ENCODE measurements at regions not wholly inside any gene's neighbourhood (a gene's known extent, or its start where the extent isn't known, plus 50 kb on each side); places are given as distances from the start of the nearest gene placed in this dataset.

DNA sequence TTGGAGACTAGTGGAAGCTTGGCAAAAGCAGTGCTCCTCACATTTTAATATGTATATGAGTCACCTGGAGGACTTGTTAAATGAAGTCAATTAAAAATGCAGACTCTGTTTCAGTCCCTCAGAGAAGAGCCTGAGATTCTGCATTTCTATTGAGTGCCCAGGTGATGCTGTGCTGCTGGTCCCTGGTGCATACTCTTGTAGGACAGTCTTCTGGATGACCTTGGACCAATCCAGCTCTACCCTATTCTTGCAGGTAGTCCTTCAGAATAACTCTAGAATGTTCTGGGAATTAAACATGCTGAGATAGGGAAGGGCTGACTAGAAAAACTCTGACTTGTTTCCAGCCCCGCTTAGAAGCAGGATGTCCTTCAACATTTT lies 115.9 kb downstream of the CASP12 start (continued):
- TF ChIP-seq, protein P1, sequence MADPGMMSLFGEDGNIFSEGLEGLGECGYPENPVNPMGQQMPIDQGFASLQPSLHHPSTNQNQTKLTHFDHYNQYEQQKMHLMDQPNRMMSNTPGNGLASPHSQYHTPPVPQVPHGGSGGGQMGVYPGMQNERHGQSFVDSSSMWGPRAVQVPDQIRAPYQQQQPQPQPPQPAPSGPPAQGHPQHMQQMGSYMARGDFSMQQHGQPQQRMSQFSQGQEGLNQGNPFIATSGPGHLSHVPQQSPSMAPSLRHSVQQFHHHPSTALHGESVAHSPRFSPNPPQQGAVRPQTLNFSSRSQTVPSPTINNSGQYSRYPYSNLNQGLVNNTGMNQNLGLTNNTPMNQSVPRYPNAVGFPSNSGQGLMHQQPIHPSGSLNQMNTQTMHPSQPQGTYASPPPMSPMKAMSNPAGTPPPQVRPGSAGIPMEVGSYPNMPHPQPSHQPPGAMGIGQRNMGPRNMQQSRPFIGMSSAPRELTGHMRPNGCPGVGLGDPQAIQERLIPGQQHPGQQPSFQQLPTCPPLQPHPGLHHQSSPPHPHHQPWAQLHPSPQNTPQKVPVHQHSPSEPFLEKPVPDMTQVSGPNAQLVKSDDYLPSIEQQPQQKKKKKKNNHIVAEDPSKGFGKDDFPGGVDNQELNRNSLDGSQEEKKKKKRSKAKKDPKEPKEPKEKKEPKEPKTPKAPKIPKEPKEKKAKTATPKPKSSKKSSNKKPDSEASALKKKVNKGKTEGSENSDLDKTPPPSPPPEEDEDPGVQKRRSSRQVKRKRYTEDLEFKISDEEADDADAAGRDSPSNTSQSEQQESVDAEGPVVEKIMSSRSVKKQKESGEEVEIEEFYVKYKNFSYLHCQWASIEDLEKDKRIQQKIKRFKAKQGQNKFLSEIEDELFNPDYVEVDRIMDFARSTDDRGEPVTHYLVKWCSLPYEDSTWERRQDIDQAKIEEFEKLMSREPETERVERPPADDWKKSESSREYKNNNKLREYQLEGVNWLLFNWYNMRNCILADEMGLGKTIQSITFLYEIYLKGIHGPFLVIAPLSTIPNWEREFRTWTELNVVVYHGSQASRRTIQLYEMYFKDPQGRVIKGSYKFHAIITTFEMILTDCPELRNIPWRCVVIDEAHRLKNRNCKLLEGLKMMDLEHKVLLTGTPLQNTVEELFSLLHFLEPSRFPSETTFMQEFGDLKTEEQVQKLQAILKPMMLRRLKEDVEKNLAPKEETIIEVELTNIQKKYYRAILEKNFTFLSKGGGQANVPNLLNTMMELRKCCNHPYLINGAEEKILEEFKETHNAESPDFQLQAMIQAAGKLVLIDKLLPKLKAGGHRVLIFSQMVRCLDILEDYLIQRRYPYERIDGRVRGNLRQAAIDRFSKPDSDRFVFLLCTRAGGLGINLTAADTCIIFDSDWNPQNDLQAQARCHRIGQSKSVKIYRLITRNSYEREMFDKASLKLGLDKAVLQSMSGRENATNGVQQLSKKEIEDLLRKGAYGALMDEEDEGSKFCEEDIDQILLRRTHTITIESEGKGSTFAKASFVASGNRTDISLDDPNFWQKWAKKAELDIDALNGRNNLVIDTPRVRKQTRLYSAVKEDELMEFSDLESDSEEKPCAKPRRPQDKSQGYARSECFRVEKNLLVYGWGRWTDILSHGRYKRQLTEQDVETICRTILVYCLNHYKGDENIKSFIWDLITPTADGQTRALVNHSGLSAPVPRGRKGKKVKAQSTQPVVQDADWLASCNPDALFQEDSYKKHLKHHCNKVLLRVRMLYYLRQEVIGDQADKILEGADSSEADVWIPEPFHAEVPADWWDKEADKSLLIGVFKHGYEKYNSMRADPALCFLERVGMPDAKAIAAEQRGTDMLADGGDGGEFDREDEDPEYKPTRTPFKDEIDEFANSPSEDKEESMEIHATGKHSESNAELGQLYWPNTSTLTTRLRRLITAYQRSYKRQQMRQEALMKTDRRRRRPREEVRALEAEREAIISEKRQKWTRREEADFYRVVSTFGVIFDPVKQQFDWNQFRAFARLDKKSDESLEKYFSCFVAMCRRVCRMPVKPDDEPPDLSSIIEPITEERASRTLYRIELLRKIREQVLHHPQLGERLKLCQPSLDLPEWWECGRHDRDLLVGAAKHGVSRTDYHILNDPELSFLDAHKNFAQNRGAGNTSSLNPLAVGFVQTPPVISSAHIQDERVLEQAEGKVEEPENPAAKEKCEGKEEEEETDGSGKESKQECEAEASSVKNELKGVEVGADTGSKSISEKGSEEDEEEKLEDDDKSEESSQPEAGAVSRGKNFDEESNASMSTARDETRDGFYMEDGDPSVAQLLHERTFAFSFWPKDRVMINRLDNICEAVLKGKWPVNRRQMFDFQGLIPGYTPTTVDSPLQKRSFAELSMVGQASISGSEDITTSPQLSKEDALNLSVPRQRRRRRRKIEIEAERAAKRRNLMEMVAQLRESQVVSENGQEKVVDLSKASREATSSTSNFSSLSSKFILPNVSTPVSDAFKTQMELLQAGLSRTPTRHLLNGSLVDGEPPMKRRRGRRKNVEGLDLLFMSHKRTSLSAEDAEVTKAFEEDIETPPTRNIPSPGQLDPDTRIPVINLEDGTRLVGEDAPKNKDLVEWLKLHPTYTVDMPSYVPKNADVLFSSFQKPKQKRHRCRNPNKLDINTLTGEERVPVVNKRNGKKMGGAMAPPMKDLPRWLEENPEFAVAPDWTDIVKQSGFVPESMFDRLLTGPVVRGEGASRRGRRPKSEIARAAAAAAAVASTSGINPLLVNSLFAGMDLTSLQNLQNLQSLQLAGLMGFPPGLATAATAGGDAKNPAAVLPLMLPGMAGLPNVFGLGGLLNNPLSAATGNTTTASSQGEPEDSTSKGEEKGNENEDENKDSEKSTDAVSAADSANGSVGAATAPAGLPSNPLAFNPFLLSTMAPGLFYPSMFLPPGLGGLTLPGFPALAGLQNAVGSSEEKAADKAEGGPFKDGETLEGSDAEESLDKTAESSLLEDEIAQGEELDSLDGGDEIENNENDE (IDR thresholded peaks at IDR 0.05; ENCODE audit: insufficient replicate concordance, low read length), result no peak
- TF ChIP-seq, protein P2, sequence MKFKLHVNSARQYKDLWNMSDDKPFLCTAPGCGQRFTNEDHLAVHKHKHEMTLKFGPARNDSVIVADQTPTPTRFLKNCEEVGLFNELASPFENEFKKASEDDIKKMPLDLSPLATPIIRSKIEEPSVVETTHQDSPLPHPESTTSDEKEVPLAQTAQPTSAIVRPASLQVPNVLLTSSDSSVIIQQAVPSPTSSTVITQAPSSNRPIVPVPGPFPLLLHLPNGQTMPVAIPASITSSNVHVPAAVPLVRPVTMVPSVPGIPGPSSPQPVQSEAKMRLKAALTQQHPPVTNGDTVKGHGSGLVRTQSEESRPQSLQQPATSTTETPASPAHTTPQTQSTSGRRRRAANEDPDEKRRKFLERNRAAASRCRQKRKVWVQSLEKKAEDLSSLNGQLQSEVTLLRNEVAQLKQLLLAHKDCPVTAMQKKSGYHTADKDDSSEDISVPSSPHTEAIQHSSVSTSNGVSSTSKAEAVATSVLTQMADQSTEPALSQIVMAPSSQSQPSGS (IDR thresholded peaks at IDR 0.05; ENCODE audit: low read length), result no peak
- TF ChIP-seq BCL11A (IDR thresholded peaks at IDR 0.05; ENCODE audit: low read depth in 2 of 2, low read length in 2 of 2), result no peak
- TF ChIP-seq TAF7 (optimal IDR thresholded peaks at IDR 0.05; ENCODE audit: borderline replicate concordance, low read depth, low read length), result no peak
- TF ChIP-seq, protein P3, sequence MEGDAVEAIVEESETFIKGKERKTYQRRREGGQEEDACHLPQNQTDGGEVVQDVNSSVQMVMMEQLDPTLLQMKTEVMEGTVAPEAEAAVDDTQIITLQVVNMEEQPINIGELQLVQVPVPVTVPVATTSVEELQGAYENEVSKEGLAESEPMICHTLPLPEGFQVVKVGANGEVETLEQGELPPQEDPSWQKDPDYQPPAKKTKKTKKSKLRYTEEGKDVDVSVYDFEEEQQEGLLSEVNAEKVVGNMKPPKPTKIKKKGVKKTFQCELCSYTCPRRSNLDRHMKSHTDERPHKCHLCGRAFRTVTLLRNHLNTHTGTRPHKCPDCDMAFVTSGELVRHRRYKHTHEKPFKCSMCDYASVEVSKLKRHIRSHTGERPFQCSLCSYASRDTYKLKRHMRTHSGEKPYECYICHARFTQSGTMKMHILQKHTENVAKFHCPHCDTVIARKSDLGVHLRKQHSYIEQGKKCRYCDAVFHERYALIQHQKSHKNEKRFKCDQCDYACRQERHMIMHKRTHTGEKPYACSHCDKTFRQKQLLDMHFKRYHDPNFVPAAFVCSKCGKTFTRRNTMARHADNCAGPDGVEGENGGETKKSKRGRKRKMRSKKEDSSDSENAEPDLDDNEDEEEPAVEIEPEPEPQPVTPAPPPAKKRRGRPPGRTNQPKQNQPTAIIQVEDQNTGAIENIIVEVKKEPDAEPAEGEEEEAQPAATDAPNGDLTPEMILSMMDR (IDR thresholded peaks at IDR 0.05; ENCODE audit: control extremely low read depth in 1 of 3, insufficient read depth in 1 of 3, low read depth in 1 of 3, low read length in 3 of 3), result no peak
- TF ChIP-seq EP300 (IDR thresholded peaks at IDR 0.05; ENCODE audit: borderline replicate concordance in 1 of 2, low read depth in 2 of 2, low read length in 2 of 2), result no peak

Measured in H1 (cell line).